ENCODE measurements at regions not wholly inside any gene's neighbourhood (a gene's known extent, or its start where the extent isn't known, plus 50 kb on each side); places are given as distances from the start of the nearest gene placed in this dataset.

- intact Hi-C loops (cut with micrococcal nuclease): no loop called here
- no peak for DNase-seq
- Mint-ChIP-seq H3K4me1 (ENCODE audit: low read depth) (no peaks in the 10 kb centered on the region), H3K27me3 (ENCODE audit: low read depth) (no peaks in the 10 kb centered on the region), H3K36me3 (ENCODE audit: low read depth) (no peaks in the 10 kb centered on the region), H3K27ac (no peak overlapping the region), H3K9me3 (no peaks in the 10 kb centered on the region), H3K4me3 (no peak overlapping the region)
- CTCF ChIA-PET: no interaction called here
Measured at GRCh38 chr1:98179151-98179773, 258.4 kb upstream of the DPYD start.

- H3K36me3 Mint-ChIP-seq (ENCODE audit: low read depth): no peaks in the 10 kb centered on the region
- DNase-seq: no peak
- H3K27ac Mint-ChIP-seq: no peak overlapping the region
- no peaks in the 10 kb centered on the region for H3K27me3 Mint-ChIP-seq (ENCODE audit: low read depth)
- H3K4me1 Mint-ChIP-seq (ENCODE audit: low read depth): no peaks in the 10 kb centered on the region
- intact Hi-C loops (cut with micrococcal nuclease): no loop called here
- H3K9me3 Mint-ChIP-seq: no peaks in the 10 kb centered on the region
- no peak overlapping the region for H3K4me3 Mint-ChIP-seq
- CTCF ChIA-PET: no interaction called here
Measured at GRCh38 chr1:98177751-98178150, 256.9 kb upstream of the DPYD start.

- no peak overlapping the region for H3K4me3 Mint-ChIP-seq
- H3K36me3 Mint-ChIP-seq (ENCODE audit: low read depth): no peaks in the 10 kb centered on the region
- no peaks in the 10 kb centered on the region for H3K4me1 Mint-ChIP-seq (ENCODE audit: low read depth)
- intact Hi-C loops (cut with micrococcal nuclease): no loop called here
- no peaks in the 10 kb centered on the region for H3K27me3 Mint-ChIP-seq (ENCODE audit: low read depth)
- no peak overlapping the region for H3K27ac Mint-ChIP-seq
- H3K9me3 Mint-ChIP-seq: no peaks in the 10 kb centered on the region
- CTCF ChIA-PET: no interaction called here
- DNase-seq: no peak
Measured at GRCh38 chr1:98176936-98177335, 256.1 kb upstream of the DPYD start.

- no peaks in the 10 kb centered on the region for H3K4me1 Mint-ChIP-seq (ENCODE audit: low read depth)
- no peaks in the 10 kb centered on the region for H3K9me3 Mint-ChIP-seq
- CTCF ChIA-PET: no interaction called here
- H3K4me3 Mint-ChIP-seq: no peak overlapping the region
- intact Hi-C loops (cut with micrococcal nuclease): no loop called here
- H3K36me3 Mint-ChIP-seq (ENCODE audit: low read depth): no peaks in the 10 kb centered on the region
- DNase-seq: no peak
- H3K27ac Mint-ChIP-seq: no peak overlapping the region
- H3K27me3 Mint-ChIP-seq (ENCODE audit: low read depth): no peaks in the 10 kb centered on the region
Measured at GRCh38 chr1:98176414-98176813, 255.6 kb upstream of the DPYD start.

GRCh38 chr1:98172578-98172977 lies 251.7 kb upstream of the DPYD start:
- Mint-ChIP-seq H3K27me3 (ENCODE audit: low read depth) (peaks cover 3% of the 10 kb centered on the region), H3K9me3 (no peaks in the 10 kb centered on the region), H3K4me1 (ENCODE audit: low read depth) (no peaks in the 10 kb centered on the region), H3K27ac (no peak overlapping the region), H3K36me3 (ENCODE audit: low read depth) (no peaks in the 10 kb centered on the region), H3K4me3 (no peak overlapping the region)
- intact Hi-C loops (cut with micrococcal nuclease): no loop called here
- DNase-seq: no peak
- CTCF ChIA-PET: no interaction called here

GRCh38 chr1:98172022-98172421 lies 251.2 kb upstream of the DPYD start:
- intact Hi-C loops (cut with micrococcal nuclease): no loop called here
- CTCF ChIA-PET: no interaction called here

GRCh38 chr1:98164509-98164908 lies 243.7 kb upstream of the DPYD start:
- no peak overlapping the region for H3K4me3 Mint-ChIP-seq
- DNase-seq: no peak
- H3K27me3 Mint-ChIP-seq (ENCODE audit: low read depth): no peaks in the 10 kb centered on the region
- CTCF ChIA-PET: no interaction called here
- H3K4me1 Mint-ChIP-seq (ENCODE audit: low read depth): no peaks in the 10 kb centered on the region
- intact Hi-C loops (cut with micrococcal nuclease): no loop called here
- no peaks in the 10 kb centered on the region for H3K36me3 Mint-ChIP-seq (ENCODE audit: low read depth)
- H3K9me3 Mint-ChIP-seq: peaks cover 1% of the 10 kb centered on the region
- no peak overlapping the region for H3K27ac Mint-ChIP-seq

More at GRCh38 chr1:98172022-98172421, 251.2 kb upstream of the DPYD start:
- Mint-ChIP-seq H3K27me3 (ENCODE audit: low read depth) (peaks cover 3% of the 10 kb centered on the region), H3K4me1 (ENCODE audit: low read depth) (no peaks in the 10 kb centered on the region), H3K27ac (no peak overlapping the region), H3K9me3 (no peaks in the 10 kb centered on the region), H3K36me3 (ENCODE audit: low read depth) (no peaks in the 10 kb centered on the region), H3K4me3 (no peak overlapping the region)
- DNase-seq: no peak

GRCh38 chr1:98157524-98158313 lies 236.9 kb upstream of the DPYD start:
- Mint-ChIP-seq H3K4me3 (no peak overlapping the region), H3K9me3 (peaks cover 6% of the 10 kb centered on the region), H3K36me3 (ENCODE audit: low read depth) (no peaks in the 10 kb centered on the region), H3K27me3 (ENCODE audit: low read depth) (no peaks in the 10 kb centered on the region), H3K4me1 (ENCODE audit: low read depth) (no peaks in the 10 kb centered on the region), H3K27ac (no peak overlapping the region)
- no peak for DNase-seq
- intact Hi-C loops (cut with micrococcal nuclease): no loop called here
- CTCF ChIA-PET: no interaction called here

GRCh38 chr1:98147280-98147679 lies 226.4 kb upstream of the DPYD start:
- intact Hi-C loops (cut with micrococcal nuclease): no loop called here
- Mint-ChIP-seq H3K27ac (no peak overlapping the region), H3K4me3 (no peak overlapping the region), H3K9me3 (peaks cover 14% of the 10 kb centered on the region), H3K27me3 (ENCODE audit: low read depth) (no peaks in the 10 kb centered on the region), H3K36me3 (ENCODE audit: low read depth) (no peaks in the 10 kb centered on the region), H3K4me1 (ENCODE audit: low read depth) (no peaks in the 10 kb centered on the region)
- CTCF ChIA-PET: no interaction called here
- DNase-seq: no peak

GRCh38 chr1:98145655-98146054 lies 224.8 kb upstream of the DPYD start:
- DNase-seq: no peak
- intact Hi-C loops (cut with micrococcal nuclease): no loop called here
- CTCF ChIA-PET: no interaction called here
- no peaks in the 10 kb centered on the region for H3K4me1 Mint-ChIP-seq (ENCODE audit: low read depth)
- no peaks in the 10 kb centered on the region for H3K27me3 Mint-ChIP-seq (ENCODE audit: low read depth)
- H3K36me3 Mint-ChIP-seq (ENCODE audit: low read depth): no peaks in the 10 kb centered on the region
- H3K4me3 Mint-ChIP-seq: no peak overlapping the region
- peaks cover 6% of the 10 kb centered on the region for H3K9me3 Mint-ChIP-seq
- no peak overlapping the region for H3K27ac Mint-ChIP-seq

- Mint-ChIP-seq H3K27me3 (ENCODE audit: low read depth) (no peaks in the 10 kb centered on the region), H3K9me3 (peaks cover 4% of the 10 kb centered on the region), H3K4me1 (ENCODE audit: low read depth) (no peaks in the 10 kb centered on the region), H3K27ac (no peak overlapping the region), H3K4me3 (no peak overlapping the region), H3K36me3 (ENCODE audit: low read depth) (no peaks in the 10 kb centered on the region)
- intact Hi-C loops (cut with micrococcal nuclease): no loop called here
- DNase-seq: no peak
- CTCF ChIA-PET: no interaction called here
Measured at GRCh38 chr1:98143403-98143802, 222.6 kb upstream of the DPYD start.

GRCh38 chr1:98133131-98133530 lies 212.3 kb upstream of the DPYD start:
- no peak for DNase-seq
- CTCF ChIA-PET: no interaction called here
- H3K9me3 Mint-ChIP-seq: no peaks in the 10 kb centered on the region
- H3K4me1 Mint-ChIP-seq (ENCODE audit: low read depth): no peaks in the 10 kb centered on the region
- intact Hi-C loops (cut with micrococcal nuclease): no loop called here
- no peak overlapping the region for H3K27ac Mint-ChIP-seq
- H3K27me3 Mint-ChIP-seq (ENCODE audit: low read depth): no peaks in the 10 kb centered on the region
- no peak overlapping the region for H3K4me3 Mint-ChIP-seq
- H3K36me3 Mint-ChIP-seq (ENCODE audit: low read depth): no peaks in the 10 kb centered on the region

GRCh38 chr1:98130408-98130807 lies 209.6 kb upstream of the DPYD start:
- H3K9me3 Mint-ChIP-seq: no peaks in the 10 kb centered on the region
- H3K4me1 Mint-ChIP-seq (ENCODE audit: low read depth): no peaks in the 10 kb centered on the region
- H3K36me3 Mint-ChIP-seq (ENCODE audit: low read depth): no peaks in the 10 kb centered on the region
- CTCF ChIA-PET: no interaction called here
- H3K27ac Mint-ChIP-seq: no peak overlapping the region
- intact Hi-C loops (cut with micrococcal nuclease): no loop called here
- no peak for DNase-seq
- H3K4me3 Mint-ChIP-seq: no peak overlapping the region
- H3K27me3 Mint-ChIP-seq (ENCODE audit: low read depth): no peaks in the 10 kb centered on the region

Data from activated naive CD4-positive, alpha-beta T cell treated with anti-CD3 and anti-CD28 coated beads for 36 hours (primary cell).